GM12878 (cell line): ENCODE measurements at regions not wholly inside any gene's neighbourhood (a gene's known extent, or its start where the extent isn't known, plus 50 kb on each side); places are given as distances from the start of the nearest gene placed in this dataset.

ENCODE experiments used
- CTCF ChIP-seq, 3 experiments: IDR thresholded peaks in 2 of 3; conservative IDR thresholded peaks in 1 of 3; 2 replicates each; pipeline ENCODE4 v1.5.1; 2011; ENCODE audit warnings: low read depth in 3 of 3, low read length in 3 of 3, mild to moderate bottlenecking in 3 of 3, control low read depth in 2 of 3, moderate library complexity in 2 of 3, inconsistent platforms in 1 of 3, mixed read lengths in 1 of 3; ENCODE audit not compliant: control insufficient read depth in 2 of 3, insufficient read depth in 1 of 3; ENCODE audit errors: extremely low read depth in 1 of 3
- CUX1 ChIP-seq: IDR thresholded peaks from 2 replicates; pipeline ENCODE4 v1.6.1; 2012; ENCODE audit warnings: improper control_type of control experiment, low read depth, low read length; ENCODE audit not compliant: insufficient replicate concordance
- FOS ChIP-seq: IDR thresholded peaks from 3 replicates; pipeline ENCODE4 v1.6.1; 2011; ENCODE audit warnings: borderline replicate concordance; ENCODE audit not compliant: insufficient read length; ENCODE audit errors: extremely low read depth
- HDAC6 ChIP-seq: fragments of 200-600 bp; sonication (generic); IDR thresholded peaks from one replicate; pipeline ENCODE4 v1.8.0; 2017; ENCODE audit warnings: antibody characterized with exemption; ENCODE audit not compliant: unreplicated experiment
- POLR2A ChIP-seq: IDR thresholded peaks from 2 replicates; pipeline ENCODE4 v1.6.1; 2011; ENCODE audit warnings: low read depth, mild to moderate bottlenecking, low read length
- REST ChIP-seq: IDR thresholded peaks from 2 replicates; pipeline ENCODE4 v1.6.1; 2012; ENCODE audit warnings: mild to moderate bottlenecking, low read depth, low read length
- RFX5 ChIP-seq: IDR thresholded peaks from 2 replicates; pipeline ENCODE4 v1.6.1; 2011; ENCODE audit warnings: low read depth, low read length, improper control_type of control experiment
- TAF1 ChIP-seq: IDR thresholded peaks from 2 replicates; pipeline ENCODE4 v1.6.1; 2011; ENCODE audit warnings: mild to moderate bottlenecking, low read depth, low read length, borderline replicate concordance

- no peak for TF ChIP-seq REST
- TF ChIP-seq POLR2A: no peak
- no peak for TF ChIP-seq FOS
- no peak for TF ChIP-seq CTCF (IDR thresholded peaks at IDR 0.05 in 2 of 3, conservative IDR thresholded peaks at IDR 0.05 in 1 of 3; ENCODE audit: control insufficient read depth in 2 of 3, extremely low read depth in 1 of 3, insufficient read depth in 1 of 3, low read depth in 3 of 3, low read length in 3 of 3)
- TF ChIP-seq RFX5: no peak
- TF ChIP-seq CUX1: no peak
- TF ChIP-seq TAF1: no peak
- TF ChIP-seq HDAC6: no peak
Observed at GRCh38 chrY:15592957-15593356, 1068.6 kb downstream of the NLGN4Y start.
